Activated CD4-positive, alpha-beta memory T cell treated with anti-CD3 and anti-CD28 coated beads for 36 hours (primary cell): ENCODE measurements at regions not wholly inside any gene's neighbourhood (a gene's known extent, or its start where the extent isn't known, plus 50 kb on each side); places are given as distances from the start of the nearest gene placed in this dataset.
"Not testable (repeated sequence)": the region's sequence is repeated elsewhere in the genome, so short reads cannot be mapped to it uniquely, and the experiment has no call there.

Experiments
- CTCF ChIA-PET: fragments of 350-600 bp; sonication (Branson Sonifier 250); formaldehyde crosslinking; loops from one replicate; lab custom pipeline; 2021; ENCODE audit warnings: antibody characterized with exemption, inconsistent platforms; lab: Charles Lee
- POLR2A ChIA-PET: fragments of 350-600 bp; sonication (Branson Sonifier 250); formaldehyde crosslinking; loops from one replicate; lab custom pipeline; 2021; ENCODE audit warnings: antibody characterized with exemption; lab: Charles Lee
- DNase-seq: peaks from one replicate; pipeline ENCODE4 v3.0.0-alpha.2; 2020
- H3K27ac Mint-ChIP-seq: one replicate; pipeline ENCODE4 v1.8.0; 2021; ENCODE audit warnings: mixed read lengths
- H3K27me3 Mint-ChIP-seq: one replicate; pipeline ENCODE4 v1.8.0; 2021; ENCODE audit warnings: mixed read lengths
- H3K36me3 Mint-ChIP-seq: one replicate; pipeline ENCODE4 v1.8.0; 2021; ENCODE audit warnings: mixed read lengths
- H3K4me1 Mint-ChIP-seq: one replicate; pipeline ENCODE4 v1.8.0; 2021; ENCODE audit warnings: low read depth, mixed read lengths
- H3K4me3 Mint-ChIP-seq: one replicate; pipeline ENCODE4 v1.8.0; 2021; ENCODE audit warnings: mild to moderate bottlenecking, mixed read lengths
- H3K9me3 Mint-ChIP-seq: one replicate; pipeline ENCODE4 v1.8.0; 2021; ENCODE audit warnings: mixed read lengths
- intact Hi-C: fragments of 100-400 bp; cut with micrococcal nuclease; formaldehyde crosslinking; loops from one replicate; pipeline ENCODE4 v1.15.1; 2023

DNA sequence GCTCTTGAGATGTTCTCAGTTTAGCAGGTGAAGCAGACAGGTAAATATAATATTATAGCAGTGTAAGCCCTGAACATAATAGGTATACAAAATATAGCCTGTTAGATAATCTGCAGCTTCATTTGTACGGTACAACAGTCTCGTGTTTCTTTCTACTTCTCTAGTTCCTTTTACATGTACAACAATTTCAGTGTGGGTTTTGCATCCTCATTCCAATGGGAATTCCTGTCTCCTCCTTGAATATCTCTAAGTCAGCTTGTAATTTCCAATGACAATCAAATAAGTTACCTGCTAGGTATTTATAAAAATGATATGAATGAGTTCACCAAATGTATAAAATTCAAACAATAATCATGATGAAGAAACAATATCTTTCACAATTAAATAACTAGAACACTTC lies 330.0 kb upstream of the RND3 start:
- Mint-ChIP-seq H3K9me3 (no peaks in the 10 kb centered on the region), H3K27me3 (peaks cover 2% of the 10 kb centered on the region), H3K4me1 (no peaks in the 10 kb centered on the region), H3K27ac (no peak overlapping the region), H3K4me3 (no peak overlapping the region), H3K36me3 (no peaks in the 10 kb centered on the region)
- DNase-seq = no peak
- POLR2A ChIA-PET = no interaction called here
- CTCF ChIA-PET = no interaction called here
- intact Hi-C loops = no loop called here

GRCh38 chr2:150812664-150813367 lies 325.3 kb upstream of the RND3 start:
- Mint-ChIP-seq H3K27me3 (no peaks in the 10 kb centered on the region), H3K4me1 (no peaks in the 10 kb centered on the region), H3K9me3 (no peaks in the 10 kb centered on the region), H3K36me3 (no peaks in the 10 kb centered on the region), H3K4me3 (no peak overlapping the region), H3K27ac (no peak overlapping the region)
- intact Hi-C loops = no loop called here
- ChIA-PET CTCF (no interaction called here), POLR2A (no interaction called here)
- DNase-seq = no peak

DNA sequence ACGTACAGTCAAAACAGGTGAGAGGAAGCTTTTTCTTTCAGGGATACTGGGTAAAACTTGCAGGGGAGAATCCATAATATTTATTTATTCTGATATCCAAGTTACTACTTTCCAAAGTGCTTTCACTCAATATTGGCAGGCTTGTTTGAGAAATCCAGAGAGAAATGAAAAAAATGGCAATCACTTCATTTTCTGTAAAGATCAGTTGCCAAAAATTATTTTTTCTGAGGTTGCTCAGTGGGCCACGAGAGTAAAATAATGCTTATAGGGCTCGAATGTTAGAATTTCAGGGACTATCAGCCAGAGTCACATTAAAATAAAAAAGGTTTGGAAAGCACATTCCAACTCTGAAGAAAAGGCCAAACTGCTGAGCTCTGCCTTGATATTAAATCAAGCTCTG lies 324.6 kb upstream of the RND3 start:
- intact Hi-C loops = no loop called here
- H3K27me3 Mint-ChIP-seq = no peaks in the 10 kb centered on the region

DNA sequence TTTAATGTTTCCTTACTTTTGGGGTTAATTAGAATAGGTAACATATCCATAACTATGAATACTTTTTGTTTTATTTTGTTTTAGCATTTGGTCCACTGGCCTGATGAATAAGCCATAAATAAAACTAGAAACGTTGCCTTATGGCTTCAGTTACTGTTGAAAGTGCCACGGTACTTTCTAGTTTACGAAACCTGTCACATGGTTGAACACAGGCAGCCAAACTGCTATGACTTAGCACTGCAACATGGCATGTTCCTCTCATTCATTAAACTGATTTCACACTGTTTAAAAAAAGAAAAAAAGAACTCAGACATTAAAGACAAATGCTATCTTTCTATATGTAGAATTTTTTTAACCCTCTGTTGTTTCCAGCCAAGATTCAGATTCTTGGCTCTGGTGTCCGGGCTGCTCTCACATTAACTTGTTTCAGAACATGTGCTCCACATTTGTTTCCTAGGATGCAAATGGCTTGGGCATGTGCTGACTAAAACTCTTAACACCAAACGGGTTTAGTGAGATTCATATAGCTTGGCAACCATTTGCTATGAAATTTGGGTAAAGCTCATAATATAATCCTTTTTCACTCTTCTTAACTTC lies 323.9 kb upstream of the RND3 start:
- Mint-ChIP-seq H3K4me3 (no peak overlapping the region), H3K27me3 (no peaks in the 10 kb centered on the region), H3K4me1 (no peaks in the 10 kb centered on the region), H3K9me3 (no peaks in the 10 kb centered on the region), H3K36me3 (no peaks in the 10 kb centered on the region), H3K27ac (no peak overlapping the region)
- intact Hi-C loops = no loop called here
- ChIA-PET CTCF (no interaction called here), POLR2A (no interaction called here)
- DNase-seq = no peak

More for the DNA sequence above, 324.6 kb upstream of the RND3 start:
- Mint-ChIP-seq H3K4me1 (no peaks in the 10 kb centered on the region), H3K9me3 (no peaks in the 10 kb centered on the region), H3K27ac (no peak overlapping the region), H3K4me3 (no peak overlapping the region), H3K36me3 (no peaks in the 10 kb centered on the region)
- POLR2A ChIA-PET = no interaction called here
- CTCF ChIA-PET = no interaction called here
- DNase-seq = no peak

GRCh38 chr2:150809103-150809502 lies 321.6 kb upstream of the RND3 start:
- Mint-ChIP-seq H3K36me3 (no peaks in the 10 kb centered on the region), H3K27me3 (no peaks in the 10 kb centered on the region), H3K4me3 (no peak overlapping the region), H3K4me1 (no peaks in the 10 kb centered on the region), H3K27ac (no peak overlapping the region), H3K9me3 (no peaks in the 10 kb centered on the region)
- ChIA-PET CTCF (no interaction called here), POLR2A (no interaction called here)
- no peak for DNase-seq
- intact Hi-C loops = no loop called here

GRCh38 chr2:150806336-150806735 lies 318.9 kb upstream of the RND3 start:
- intact Hi-C loops = no loop called here
- no peaks in the 10 kb centered on the region for H3K9me3 Mint-ChIP-seq
- no peaks in the 10 kb centered on the region for H3K27me3 Mint-ChIP-seq

DNA sequence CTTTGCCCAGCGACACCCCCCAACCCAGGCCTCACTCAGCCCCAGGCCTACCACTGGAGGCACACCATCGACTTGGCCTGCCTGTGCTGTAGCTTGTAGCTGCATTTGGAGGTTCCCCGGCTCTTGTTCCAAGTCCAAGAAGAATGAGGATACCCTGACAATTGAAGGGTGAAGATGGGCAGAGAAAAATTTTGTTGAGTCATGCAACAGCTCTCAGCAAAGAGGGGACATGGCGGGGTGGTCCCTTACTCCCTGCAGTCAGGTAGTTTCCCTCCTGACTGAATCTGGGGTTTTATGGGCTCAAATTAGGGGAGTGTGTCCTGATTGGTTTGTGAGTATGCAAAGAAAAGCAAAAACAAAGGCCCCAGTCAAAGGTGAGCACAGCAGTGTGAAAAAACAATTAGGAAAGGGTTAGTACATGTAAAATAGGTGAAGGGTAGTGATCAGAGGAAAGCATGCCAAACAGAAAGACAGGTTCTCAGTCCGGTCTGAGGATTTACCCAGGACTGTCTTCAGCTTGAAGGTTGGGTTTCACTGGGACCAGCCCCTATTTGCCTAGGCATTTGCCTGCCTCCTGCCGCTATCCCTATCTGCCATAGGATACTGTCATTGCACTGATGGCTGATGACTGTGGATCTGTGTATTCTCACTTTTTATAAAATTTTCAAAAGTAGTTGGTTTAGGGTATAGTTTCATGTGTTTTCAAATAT lies 316.4 kb upstream of the RND3 start:
- H3K4me1 Mint-ChIP-seq = no peaks in the 10 kb centered on the region
- H3K36me3 Mint-ChIP-seq = no peaks in the 10 kb centered on the region
- DNase-seq = no peak
- H3K27me3 Mint-ChIP-seq = no peaks in the 10 kb centered on the region
- H3K9me3 Mint-ChIP-seq = no peaks in the 10 kb centered on the region
- H3K27ac Mint-ChIP-seq = no peak overlapping the region
- ChIA-PET CTCF (no interaction called here), POLR2A (no interaction called here)
- no peak overlapping the region for H3K4me3 Mint-ChIP-seq
- intact Hi-C loops = no loop called here

More at GRCh38 chr2:150806336-150806735, 318.9 kb upstream of the RND3 start:
- no peaks in the 10 kb centered on the region for H3K4me1 Mint-ChIP-seq
- no peak overlapping the region for H3K27ac Mint-ChIP-seq
- ChIA-PET CTCF (no interaction called here), POLR2A (no interaction called here)
- no peaks in the 10 kb centered on the region for H3K36me3 Mint-ChIP-seq
- no peak overlapping the region for H3K4me3 Mint-ChIP-seq
- no peak for DNase-seq

- H3K36me3 Mint-ChIP-seq = no peaks in the 10 kb centered on the region
Observed at GRCh38 chr2:150802635-150803034, 315.2 kb upstream of the RND3 start.

GRCh38 chr2:150796236-150796635 lies 308.8 kb upstream of the RND3 start:
- POLR2A ChIA-PET, DNase-seq: not testable (repeated sequence)

More at GRCh38 chr2:150802635-150803034, 315.2 kb upstream of the RND3 start:
- Mint-ChIP-seq H3K4me1 (no peaks in the 10 kb centered on the region), H3K27me3 (no peaks in the 10 kb centered on the region), H3K27ac (no peak overlapping the region), H3K4me3 (no peak overlapping the region), H3K9me3 (no peaks in the 10 kb centered on the region)
- ChIA-PET CTCF (no interaction called here), POLR2A (no interaction called here)
- no peak for DNase-seq
- intact Hi-C loops = no loop called here

GRCh38 chr2:150792780-150793300 lies 305.4 kb upstream of the RND3 start:
- Mint-ChIP-seq H3K27me3 (no peaks in the 10 kb centered on the region), H3K4me3 (no peak overlapping the region), H3K4me1 (no peaks in the 10 kb centered on the region), H3K36me3 (no peaks in the 10 kb centered on the region), H3K9me3 (peaks cover 5% of the 10 kb centered on the region), H3K27ac (no peak overlapping the region)
- ChIA-PET POLR2A (no interaction called here), CTCF (no interaction called here)
- intact Hi-C loops = no loop called here
- DNase-seq = no peak

More at GRCh38 chr2:150796236-150796635, 308.8 kb upstream of the RND3 start:
- H3K4me1 Mint-ChIP-seq, H3K4me3 Mint-ChIP-seq, intact Hi-C loops, H3K36me3 Mint-ChIP-seq, H3K9me3 Mint-ChIP-seq, H3K27ac Mint-ChIP-seq, CTCF ChIA-PET, H3K27me3 Mint-ChIP-seq: not testable (repeated sequence)

DNA sequence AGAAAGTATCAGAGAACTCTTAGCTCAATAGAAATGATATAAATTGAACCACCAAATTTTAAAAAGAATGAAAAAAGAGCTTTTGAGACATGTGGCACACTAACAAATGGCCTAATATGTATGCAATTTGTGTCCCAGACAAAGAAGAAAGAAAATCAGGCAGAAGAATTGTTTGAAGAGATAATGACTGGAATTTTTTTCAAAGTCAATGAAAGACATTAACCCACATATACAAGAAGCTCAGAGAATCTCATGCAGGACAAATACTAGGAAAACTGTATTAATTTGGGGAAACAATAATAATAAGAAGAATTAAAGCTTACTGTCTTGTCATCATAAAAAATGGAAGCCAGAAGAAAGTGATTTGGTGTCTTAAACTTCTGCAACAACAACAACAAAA lies 304.1 kb upstream of the RND3 start:
- no peak overlapping the region for H3K27ac Mint-ChIP-seq
- H3K4me3 Mint-ChIP-seq = no peak overlapping the region
- peaks cover 5% of the 10 kb centered on the region for H3K9me3 Mint-ChIP-seq
- ChIA-PET CTCF (no interaction called here), POLR2A (no interaction called here)
- H3K36me3 Mint-ChIP-seq = no peaks in the 10 kb centered on the region
- H3K4me1 Mint-ChIP-seq = no peaks in the 10 kb centered on the region
- H3K27me3 Mint-ChIP-seq = no peaks in the 10 kb centered on the region
- intact Hi-C loops = no loop called here
- no peak for DNase-seq

GRCh38 chr2:150789376-150789905 lies 302.0 kb upstream of the RND3 start:
- no peaks in the 10 kb centered on the region for H3K36me3 Mint-ChIP-seq
- no peak for DNase-seq
- no peak overlapping the region for H3K27ac Mint-ChIP-seq
- ChIA-PET POLR2A (interaction anchor here (0.6 kb wide), 1 partner anchor 1396 kb away, joined by 3 read pairs; no protein-coding TSS in a partner anchor), CTCF (no interaction called here)
- H3K4me1 Mint-ChIP-seq = no peaks in the 10 kb centered on the region
- H3K27me3 Mint-ChIP-seq = no peaks in the 10 kb centered on the region
- no peak overlapping the region for H3K4me3 Mint-ChIP-seq
- intact Hi-C loops = no loop called here
- peaks cover 5% of the 10 kb centered on the region for H3K9me3 Mint-ChIP-seq
